ENCODE measurements at regions not wholly inside any gene's neighbourhood (a gene's known extent, or its start where the extent isn't known, plus 50 kb on each side); places are given as distances from the start of the nearest gene placed in this dataset.

DNA sequence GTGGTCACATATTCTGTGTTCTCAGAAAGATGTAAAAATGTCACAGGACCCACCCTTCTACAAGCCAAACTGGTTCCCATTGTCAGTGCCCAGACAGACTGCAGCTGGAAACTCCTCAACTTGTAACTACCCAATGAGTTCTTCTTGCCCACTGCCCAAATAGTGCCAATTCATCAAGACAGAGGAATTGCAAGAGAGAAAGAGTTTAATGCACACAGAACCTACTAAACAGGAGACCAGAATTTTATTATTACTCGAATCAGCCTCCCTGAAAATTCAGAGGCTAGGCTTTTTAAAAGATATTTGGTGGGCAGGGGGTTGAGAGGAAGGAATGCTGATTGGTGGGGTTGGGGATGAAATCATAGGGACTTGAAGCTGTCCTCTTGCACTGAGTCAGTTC, 184.1 kb downstream of the URB2 start:
- H3K27ac ChIP-seq: no peak overlapping the region
- TF ChIP-seq, protein P1, sequence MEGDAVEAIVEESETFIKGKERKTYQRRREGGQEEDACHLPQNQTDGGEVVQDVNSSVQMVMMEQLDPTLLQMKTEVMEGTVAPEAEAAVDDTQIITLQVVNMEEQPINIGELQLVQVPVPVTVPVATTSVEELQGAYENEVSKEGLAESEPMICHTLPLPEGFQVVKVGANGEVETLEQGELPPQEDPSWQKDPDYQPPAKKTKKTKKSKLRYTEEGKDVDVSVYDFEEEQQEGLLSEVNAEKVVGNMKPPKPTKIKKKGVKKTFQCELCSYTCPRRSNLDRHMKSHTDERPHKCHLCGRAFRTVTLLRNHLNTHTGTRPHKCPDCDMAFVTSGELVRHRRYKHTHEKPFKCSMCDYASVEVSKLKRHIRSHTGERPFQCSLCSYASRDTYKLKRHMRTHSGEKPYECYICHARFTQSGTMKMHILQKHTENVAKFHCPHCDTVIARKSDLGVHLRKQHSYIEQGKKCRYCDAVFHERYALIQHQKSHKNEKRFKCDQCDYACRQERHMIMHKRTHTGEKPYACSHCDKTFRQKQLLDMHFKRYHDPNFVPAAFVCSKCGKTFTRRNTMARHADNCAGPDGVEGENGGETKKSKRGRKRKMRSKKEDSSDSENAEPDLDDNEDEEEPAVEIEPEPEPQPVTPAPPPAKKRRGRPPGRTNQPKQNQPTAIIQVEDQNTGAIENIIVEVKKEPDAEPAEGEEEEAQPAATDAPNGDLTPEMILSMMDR (conservative IDR thresholded peaks at IDR 0.05): no peak

- TF ChIP-seq, protein P1 (conservative IDR thresholded peaks at IDR 0.05): no peak
Measured at GRCh38 chr1:229810961-229811360, 184.9 kb downstream of the URB2 start.

GRCh38 chr1:229812148-229812547, 186.1 kb downstream of the URB2 start:
- no peak overlapping the region for H3K27ac ChIP-seq
- TF ChIP-seq, protein P1 (conservative IDR thresholded peaks at IDR 0.05): no peak

More at GRCh38 chr1:229810961-229811360, 184.9 kb downstream of the URB2 start:
- no peak overlapping the region for H3K27ac ChIP-seq

GRCh38 chr1:229812693-229813092, 186.6 kb downstream of the URB2 start:
- H3K27ac ChIP-seq: no peak overlapping the region
- TF ChIP-seq, protein P1 (conservative IDR thresholded peaks at IDR 0.05): no peak

- H3K27ac ChIP-seq: no peak overlapping the region
- TF ChIP-seq, protein P1 (conservative IDR thresholded peaks at IDR 0.05): no peak
Measured at GRCh38 chr1:229815076-229815475, 189.0 kb downstream of the URB2 start.

GRCh38 chr1:229815961-229816360, 189.9 kb downstream of the URB2 start:
- TF ChIP-seq, protein P1 (conservative IDR thresholded peaks at IDR 0.05): no peak

DNA sequence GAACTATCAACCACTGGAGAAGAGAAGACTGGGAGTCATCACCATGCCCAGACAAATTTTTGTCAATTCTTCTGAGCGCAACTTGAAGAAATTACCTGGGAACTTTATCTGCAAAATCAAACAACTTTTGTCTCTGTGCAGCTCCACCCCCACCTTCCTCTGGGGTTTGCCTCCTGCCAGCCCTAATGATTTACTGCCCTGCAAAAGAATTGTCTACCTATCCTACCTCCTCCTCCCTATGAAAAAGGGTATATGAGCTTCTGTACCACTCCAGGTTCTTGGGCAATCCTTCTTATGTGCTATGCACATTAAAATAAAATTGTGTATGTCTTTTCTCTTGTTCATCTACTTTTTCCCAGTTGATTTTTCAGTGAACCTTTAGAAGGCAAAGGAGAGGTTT, 191.9 kb downstream of the URB2 start:
- TF ChIP-seq, protein P1 (conservative IDR thresholded peaks at IDR 0.05): no peak
- H3K27ac ChIP-seq: no peak overlapping the region

More at GRCh38 chr1:229815961-229816360, 189.9 kb downstream of the URB2 start:
- H3K27ac ChIP-seq: no peak overlapping the region

All from VCaP (cell line).